ENCODE measurements at regions not wholly inside any gene's neighbourhood (a gene's known extent, or its start where the extent isn't known, plus 50 kb on each side); places are given as distances from the start of the nearest gene placed in this dataset.
"Not testable (repeated sequence)": the region's sequence is repeated elsewhere in the genome, so short reads cannot be mapped to it uniquely, and the experiment has no call there.

- no peak for DNase-seq (ENCODE audit: low read depth)
- TF ChIP-seq, protein P1, sequence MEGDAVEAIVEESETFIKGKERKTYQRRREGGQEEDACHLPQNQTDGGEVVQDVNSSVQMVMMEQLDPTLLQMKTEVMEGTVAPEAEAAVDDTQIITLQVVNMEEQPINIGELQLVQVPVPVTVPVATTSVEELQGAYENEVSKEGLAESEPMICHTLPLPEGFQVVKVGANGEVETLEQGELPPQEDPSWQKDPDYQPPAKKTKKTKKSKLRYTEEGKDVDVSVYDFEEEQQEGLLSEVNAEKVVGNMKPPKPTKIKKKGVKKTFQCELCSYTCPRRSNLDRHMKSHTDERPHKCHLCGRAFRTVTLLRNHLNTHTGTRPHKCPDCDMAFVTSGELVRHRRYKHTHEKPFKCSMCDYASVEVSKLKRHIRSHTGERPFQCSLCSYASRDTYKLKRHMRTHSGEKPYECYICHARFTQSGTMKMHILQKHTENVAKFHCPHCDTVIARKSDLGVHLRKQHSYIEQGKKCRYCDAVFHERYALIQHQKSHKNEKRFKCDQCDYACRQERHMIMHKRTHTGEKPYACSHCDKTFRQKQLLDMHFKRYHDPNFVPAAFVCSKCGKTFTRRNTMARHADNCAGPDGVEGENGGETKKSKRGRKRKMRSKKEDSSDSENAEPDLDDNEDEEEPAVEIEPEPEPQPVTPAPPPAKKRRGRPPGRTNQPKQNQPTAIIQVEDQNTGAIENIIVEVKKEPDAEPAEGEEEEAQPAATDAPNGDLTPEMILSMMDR (conservative IDR thresholded peaks at IDR 0.05; ENCODE audit: low read depth, low read length): no peak
- no peak overlapping the region for H3K4me3 ChIP-seq (ENCODE audit: low read depth, low read length)
Measured at GRCh38 chr16:22652463-22652845, 141.8 kb downstream of the NPIPB5 start.

DNA sequence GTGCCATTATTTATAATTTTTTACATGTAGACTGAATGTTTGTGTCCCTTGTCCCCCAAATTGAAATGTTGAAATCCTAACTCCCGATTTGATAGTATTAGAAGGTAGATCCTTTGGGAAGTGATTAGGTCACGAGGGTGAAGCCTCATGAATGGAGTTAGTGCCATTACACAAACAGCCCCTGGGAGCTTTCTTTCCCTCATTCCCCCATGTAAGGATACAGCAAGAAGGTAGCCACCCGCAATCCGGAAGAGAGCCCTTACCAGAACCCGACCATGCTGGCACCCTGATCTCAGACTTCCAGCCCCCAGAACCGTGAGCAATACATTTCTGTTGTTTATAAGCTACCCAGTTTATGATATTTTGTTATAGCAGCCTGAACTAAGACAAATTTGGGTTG lies 143.2 kb downstream of the NPIPB5 start:
- DNase-seq (ENCODE audit: low read depth): no peak
- no peak overlapping the region for H3K4me3 ChIP-seq (ENCODE audit: low read depth, low read length)
- TF ChIP-seq, protein P1 (conservative IDR thresholded peaks at IDR 0.05; ENCODE audit: low read depth, low read length): no peak

GRCh38 chr16:22656573-22656972 lies 145.9 kb downstream of the NPIPB5 start:
- not testable (repeated sequence) for DNase-seq (ENCODE audit: low read depth); H3K4me3 ChIP-seq (ENCODE audit: low read depth, low read length)

DNA sequence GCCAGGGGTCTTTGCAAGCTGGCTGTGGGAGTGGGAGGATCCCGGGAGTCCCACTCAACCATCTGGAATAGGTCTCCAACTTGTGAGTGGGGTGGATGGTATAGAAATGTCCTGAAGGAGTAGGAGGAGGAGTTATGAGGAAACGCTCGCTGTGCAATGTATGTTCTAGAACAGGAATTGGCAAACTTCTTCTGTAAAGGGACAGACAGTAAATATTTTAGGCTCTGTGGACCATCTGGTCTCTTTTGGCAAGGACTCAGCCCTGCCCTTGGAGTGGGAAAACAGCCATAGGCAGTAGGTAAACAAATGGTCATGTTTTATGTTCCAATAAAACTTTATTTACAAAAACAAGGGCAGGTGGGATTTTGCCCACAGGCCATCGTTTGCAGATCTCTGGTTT lies 149.2 kb downstream of the NPIPB5 start:
- no peak for DNase-seq (ENCODE audit: low read depth)
- TF ChIP-seq, protein P1 (conservative IDR thresholded peaks at IDR 0.05; ENCODE audit: low read depth, low read length): no peak
- no peak overlapping the region for H3K4me3 ChIP-seq (ENCODE audit: low read depth, low read length)

DNA sequence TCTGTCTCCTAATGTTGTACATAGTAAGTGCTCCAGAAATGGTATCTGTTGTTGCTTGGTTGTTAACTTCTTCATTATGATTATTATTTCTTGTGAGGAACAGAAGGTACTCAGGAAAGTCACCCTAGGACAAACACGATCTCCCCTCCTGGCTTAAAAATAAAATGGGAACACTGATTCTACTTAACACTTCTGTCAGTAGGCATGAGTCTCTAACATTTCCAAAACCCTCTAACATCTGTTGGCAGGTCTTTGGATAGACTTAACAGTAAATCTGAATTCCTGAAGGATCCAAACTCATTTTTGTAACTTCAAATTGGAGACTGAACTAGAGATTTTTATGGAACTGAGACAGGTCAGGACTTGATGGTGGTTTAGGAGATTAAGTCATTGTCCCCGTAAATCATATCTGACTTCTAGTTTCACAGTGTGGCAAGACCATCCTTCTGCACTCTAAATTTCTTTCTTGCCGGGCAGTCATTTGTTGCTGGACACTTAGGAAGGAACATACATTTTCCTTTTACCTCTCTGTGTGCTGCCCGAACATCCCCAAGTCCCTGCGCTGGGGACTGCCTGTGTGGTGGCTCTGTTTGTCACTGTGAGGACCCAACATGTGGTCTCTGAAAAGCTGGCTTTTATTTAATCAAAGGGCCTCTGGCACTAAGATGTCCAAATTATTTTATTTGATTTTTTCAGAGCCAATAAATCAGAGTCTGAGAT lies 149.9 kb downstream of the NPIPB5 start:
- no peak overlapping the region for H3K4me3 ChIP-seq (ENCODE audit: low read depth, low read length)
- TF ChIP-seq, protein P1 (conservative IDR thresholded peaks at IDR 0.05; ENCODE audit: low read depth, low read length): no peak
- DNase-seq (ENCODE audit: low read depth): no peak

- no peak overlapping the region for H3K4me3 ChIP-seq (ENCODE audit: low read depth, low read length)
- TF ChIP-seq, protein P1 (conservative IDR thresholded peaks at IDR 0.05; ENCODE audit: low read depth, low read length): no peak
- DNase-seq (ENCODE audit: low read depth): no peak
Measured at GRCh38 chr16:22661161-22661647, 150.5 kb downstream of the NPIPB5 start.

- DNase-seq (ENCODE audit: low read depth); H3K4me3 ChIP-seq (ENCODE audit: low read depth, low read length): not testable (repeated sequence)
Measured at GRCh38 chr16:22662958-22663357, 151.0 kb upstream of the HS3ST2 start.

- no peak for DNase-seq (ENCODE audit: low read depth)
- TF ChIP-seq, protein P1 (conservative IDR thresholded peaks at IDR 0.05; ENCODE audit: low read depth, low read length): no peak
Measured at GRCh38 chr16:22663389-22664064, 150.4 kb upstream of the HS3ST2 start.

More at GRCh38 chr16:22663389-22664064, 150.4 kb upstream of the HS3ST2 start:
- no peak overlapping the region for H3K4me3 ChIP-seq (ENCODE audit: low read depth, low read length)
